Activated CD4-positive, alpha-beta T cell treated with anti-CD3 and anti-CD28 coated beads for 4 hours (primary cell): ENCODE measurements at regions not wholly inside any gene's neighbourhood (a gene's known extent, or its start where the extent isn't known, plus 50 kb on each side); places are given as distances from the start of the nearest gene placed in this dataset.
A peak's percentile ranks its signal among the peaks of the same experiment; 100 is the strongest.

Source experiments
- DNase-seq, 2 donors: peaks; one replicate each; pipeline ENCODE4 v3.0.0-alpha.2; 2020

- no peak for DNase-seq
Observed at GRCh38 chr1:234988155-234988517, 140.5 kb downstream of the TOMM20 start.

- peak in 1 of 2 donors; percentile 24 for DNase-seq
Observed at GRCh38 chr1:234987415-234988154, 141.1 kb downstream of the TOMM20 start.

- no peak for DNase-seq
Observed at GRCh38 chr1:234986750-234987414, 141.8 kb downstream of the TOMM20 start.

DNA sequence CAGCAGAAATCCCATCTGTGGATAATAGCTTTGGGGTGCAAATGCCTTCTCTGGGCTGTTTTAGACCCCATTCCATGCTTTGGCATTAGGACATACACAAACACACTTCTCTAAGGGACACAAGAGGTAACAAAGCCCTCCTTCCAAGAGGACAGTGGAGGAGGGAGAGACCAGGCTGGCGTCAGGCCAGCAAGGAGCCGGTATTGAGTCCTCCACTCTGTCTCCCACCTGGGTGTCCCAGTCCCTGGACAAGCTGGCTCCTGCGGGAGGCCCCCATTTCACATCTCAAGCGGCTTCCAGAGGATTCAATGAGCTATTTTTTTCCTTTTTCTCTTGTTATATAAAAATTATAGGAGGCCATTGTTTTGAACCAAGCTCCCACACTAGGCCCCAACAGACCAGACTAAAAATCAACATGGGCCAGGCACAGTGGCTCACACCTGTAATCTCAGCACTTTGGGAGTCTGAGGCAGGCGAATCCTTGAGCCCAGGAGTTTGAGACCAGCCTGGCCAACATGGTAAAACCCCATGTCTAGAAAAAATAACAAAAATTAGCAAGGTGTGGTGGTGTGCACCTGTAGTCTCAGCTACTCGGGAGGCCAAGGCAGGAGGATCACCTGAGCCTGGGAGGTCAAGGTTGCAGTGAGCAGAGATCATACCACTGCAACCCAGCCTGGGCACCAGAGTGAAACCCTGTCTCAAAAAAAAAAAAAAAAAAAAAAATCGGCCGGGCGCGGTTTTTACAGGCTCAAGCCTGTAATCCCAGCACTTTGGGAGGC lies 142.9 kb downstream of the TOMM20 start:
- DNase-seq = no peak

- DNase-seq = no peak
Observed at GRCh38 chr1:234985007-234985370, 143.6 kb downstream of the TOMM20 start.

GRCh38 chr1:234983564-234984238 lies 144.9 kb downstream of the TOMM20 start:
- no peak for DNase-seq

DNA sequence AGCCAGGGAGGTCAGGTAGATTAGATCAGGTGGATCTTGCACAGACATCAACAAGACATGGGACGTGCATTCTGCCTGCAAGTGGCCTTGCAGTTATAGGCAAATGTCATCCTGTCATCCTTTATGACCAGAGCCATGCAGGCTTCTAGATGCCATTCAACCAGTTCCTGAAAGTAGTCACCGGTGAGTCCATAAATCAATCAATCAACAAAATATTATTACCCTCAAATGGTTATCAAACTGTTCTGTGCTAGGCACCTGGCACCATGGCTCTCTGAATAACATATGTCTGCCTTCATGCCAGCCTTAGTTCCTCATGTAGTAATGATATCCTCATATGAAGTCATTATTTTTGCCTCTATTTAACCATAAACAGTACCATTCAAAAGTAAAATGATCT lies 146.9 kb downstream of the TOMM20 start:
- no peak for DNase-seq

DNA sequence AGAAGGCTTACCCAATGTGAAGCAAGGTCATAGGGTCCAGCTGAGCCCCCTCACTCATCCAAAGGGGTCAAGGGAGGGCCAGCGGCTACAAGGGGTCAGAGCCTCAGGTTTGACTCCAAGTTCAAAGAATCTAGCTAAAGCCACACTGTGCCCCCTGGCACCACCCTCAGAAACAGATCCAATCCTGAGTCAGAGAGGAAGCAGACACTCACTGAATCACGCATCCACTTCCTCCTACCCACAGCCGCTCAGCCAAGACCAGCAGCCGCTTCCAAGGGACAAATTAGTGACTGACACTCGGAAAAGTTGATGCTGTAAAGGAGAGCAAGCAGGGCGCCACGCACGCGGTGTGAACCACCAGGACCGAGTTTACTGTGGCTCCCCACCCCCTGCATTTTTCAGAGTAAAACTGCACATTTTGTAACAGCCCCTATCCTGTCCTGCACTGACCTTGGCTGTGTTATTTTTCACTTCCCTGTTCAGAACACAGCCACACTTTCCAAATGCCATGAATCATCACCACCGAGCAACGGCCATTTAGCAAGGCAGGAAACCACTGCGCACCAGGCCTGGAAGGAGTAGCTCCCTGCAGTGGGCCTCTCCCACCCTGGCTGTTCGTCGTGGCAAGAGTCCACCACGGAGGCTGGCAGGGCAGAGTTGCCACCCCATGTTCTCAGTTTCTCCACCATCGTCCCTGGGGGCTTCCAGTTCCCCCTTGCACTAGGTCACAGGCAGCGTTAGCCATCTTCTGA lies 147.8 kb downstream of the TOMM20 start:
- DNase-seq = peak; percentile 78 to 87

DNA sequence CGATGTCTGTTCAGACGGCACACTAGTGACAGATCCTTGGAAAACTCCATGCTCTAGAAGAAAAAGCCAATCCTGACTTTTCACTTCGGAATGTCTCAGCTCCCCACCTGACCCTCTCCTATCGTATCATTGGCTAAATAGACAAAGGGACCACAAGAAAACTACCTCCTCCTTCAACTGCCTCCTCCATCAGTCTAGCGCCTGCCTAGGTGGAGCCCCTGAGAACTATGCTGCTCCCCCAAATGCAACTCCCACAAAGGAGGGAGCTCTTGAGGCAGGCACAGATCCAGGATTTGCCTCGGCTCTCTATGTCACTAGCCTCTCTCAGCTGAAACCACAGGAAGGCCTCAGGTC lies 148.4 kb downstream of the TOMM20 start:
- DNase-seq = no peak

- no peak for DNase-seq
Observed at GRCh38 chr1:234979296-234980279, 149.0 kb downstream of the TOMM20 start.

GRCh38 chr1:234978397-234979295 lies 150.0 kb downstream of the TOMM20 start:
- peak; percentile 55 to 69 for DNase-seq

DNA sequence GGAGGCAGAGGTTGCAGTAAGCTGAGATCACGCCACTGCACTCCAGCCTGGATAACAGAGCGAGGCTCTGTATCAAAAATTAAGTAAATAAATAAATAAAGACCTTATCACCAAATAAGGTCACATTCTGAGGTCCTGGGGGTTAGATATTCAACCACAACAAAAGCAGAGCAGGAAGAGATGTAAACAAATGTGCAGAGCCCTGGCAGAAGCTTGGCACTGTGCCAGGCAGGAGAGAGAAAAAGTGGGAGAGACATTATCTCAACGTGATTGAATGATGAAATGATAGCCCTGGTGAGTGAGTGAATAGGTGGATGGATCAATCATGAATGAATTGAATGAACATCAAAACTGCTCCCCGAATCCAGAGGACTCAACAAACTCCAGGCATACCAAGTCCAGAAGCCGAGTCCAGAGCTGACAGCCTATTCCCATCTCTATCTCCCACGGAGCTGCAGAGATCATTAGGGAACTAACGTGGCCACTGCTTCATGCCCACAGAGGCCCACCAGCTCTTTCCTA lies 150.7 kb downstream of the TOMM20 start:
- no peak for DNase-seq

- no peak for DNase-seq
Observed at GRCh38 chr1:234976861-234977680, 151.6 kb downstream of the TOMM20 start.

DNA sequence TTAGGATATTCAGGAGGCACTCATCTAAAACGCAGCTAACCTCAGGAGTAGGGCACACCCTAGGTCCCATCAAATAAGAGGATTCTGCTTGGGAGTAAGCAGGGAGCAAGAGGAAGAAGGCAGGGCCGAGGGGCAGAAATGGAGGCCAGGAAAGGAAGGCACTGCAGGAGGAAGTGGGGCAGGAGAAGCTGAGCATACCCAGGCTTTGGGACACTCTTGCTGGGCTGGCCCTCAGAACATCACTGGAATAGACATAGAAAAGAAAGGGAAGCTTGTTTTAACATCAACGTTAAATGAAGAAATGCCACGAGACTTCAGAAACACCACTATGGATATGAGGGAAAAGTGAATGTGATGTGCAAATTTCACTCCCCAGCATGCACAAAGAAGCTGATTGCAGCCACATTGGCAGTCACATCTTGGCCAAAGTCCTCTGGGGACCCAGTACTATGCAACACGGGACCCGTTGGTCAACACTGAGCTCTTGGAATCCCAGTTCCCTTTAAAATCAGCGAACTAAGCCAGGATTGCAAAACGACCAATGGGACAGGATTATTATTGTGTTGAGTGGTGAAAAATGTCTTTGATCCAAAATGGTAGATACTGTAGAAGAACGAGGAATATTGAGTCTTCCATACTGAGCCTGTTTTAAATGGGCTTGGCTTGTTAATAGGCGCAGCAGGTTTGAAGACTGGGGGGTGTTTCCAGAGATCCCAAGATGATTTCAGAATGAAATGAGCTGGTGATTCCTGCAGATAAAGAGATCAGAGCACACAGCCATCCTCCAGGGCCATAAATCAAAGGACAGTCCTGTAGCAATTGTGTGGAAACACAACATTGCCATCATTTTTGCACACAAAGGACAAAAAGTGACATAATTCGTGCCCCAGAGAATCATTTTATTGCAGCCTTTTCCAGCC lies 152.4 kb downstream of the TOMM20 start:
- DNase-seq = no peak

- no peak for DNase-seq
Observed at GRCh38 chr1:234975122-234975940, 153.3 kb downstream of the TOMM20 start.

DNA sequence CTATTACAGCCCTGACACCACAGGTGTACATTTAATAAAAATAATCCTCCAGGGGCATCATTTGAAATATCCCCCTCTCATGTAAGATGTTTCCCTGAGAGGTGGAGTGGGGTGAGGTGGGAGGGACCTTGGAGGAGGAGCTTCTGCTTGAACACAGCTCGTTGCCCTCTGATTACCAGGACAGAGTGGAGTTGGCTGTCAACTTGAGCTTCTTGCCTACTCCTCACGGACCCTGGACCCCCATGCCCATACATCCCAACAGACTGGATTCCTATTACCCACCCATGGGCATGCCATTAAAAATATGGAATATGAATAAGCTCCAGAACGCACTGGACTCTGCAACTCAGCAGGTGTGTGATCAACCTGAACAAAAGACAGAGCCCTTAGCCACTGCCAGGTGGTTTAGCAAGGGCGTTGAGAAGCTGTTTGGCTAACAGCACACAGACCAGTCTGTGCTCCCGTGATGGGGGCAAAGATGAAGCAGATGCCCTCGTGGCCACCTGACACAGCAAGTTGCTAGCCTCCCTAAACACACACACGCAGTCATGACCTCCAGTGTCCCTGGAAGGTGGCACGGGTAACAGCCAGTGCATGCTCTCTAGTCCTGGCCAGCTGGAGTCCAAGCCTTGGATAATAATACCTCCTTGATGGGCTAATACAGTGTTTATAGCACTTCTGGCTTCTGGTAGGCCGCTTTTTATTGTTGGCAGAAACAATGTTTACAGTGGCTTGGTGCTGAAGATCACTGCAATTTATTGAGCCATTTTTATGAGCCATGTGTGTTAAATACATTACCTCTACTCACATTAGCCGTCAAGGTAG lies 155.0 kb downstream of the TOMM20 start:
- DNase-seq = no peak
